ENCODE measurements at regions not wholly inside any gene's neighbourhood (a gene's known extent, or its start where the extent isn't known, plus 50 kb on each side); places are given as distances from the start of the nearest gene placed in this dataset.

GRCh38 chrX:4043951-4044350 is 330.5 kb upstream of the PRKX start:
- Mint-ChIP-seq H3K9me3 (no peaks in the 10 kb centered on the region), H3K4me1 (ENCODE audit: low read depth) (no peaks in the 10 kb centered on the region), H3K4me3 (no peak overlapping the region), H3K27ac (no peak overlapping the region), H3K27me3 (no peaks in the 10 kb centered on the region), H3K36me3 (ENCODE audit: low read depth) (no peaks in the 10 kb centered on the region)
- DNase-seq (no peak), ATAC-seq (no peak)
- ChIA-PET CTCF (no interaction called here), POLR2A (no interaction called here)
- intact Hi-C loops (cut with micrococcal nuclease): no loop called here
- TF ChIP-seq CTCF (IDR thresholded peaks at IDR 0.05): no peak

- TF ChIP-seq CTCF (IDR thresholded peaks at IDR 0.05): no peak
- intact Hi-C loops (cut with micrococcal nuclease): no loop called here
- Mint-ChIP-seq H3K27ac (no peak overlapping the region), H3K36me3 (ENCODE audit: low read depth) (no peaks in the 10 kb centered on the region), H3K4me3 (no peak overlapping the region), H3K27me3 (no peaks in the 10 kb centered on the region), H3K4me1 (ENCODE audit: low read depth) (no peaks in the 10 kb centered on the region), H3K9me3 (peaks cover 1% of the 10 kb centered on the region)
- ATAC-seq (no peak), DNase-seq (no peak)
- POLR2A ChIA-PET: no interaction called here
- CTCF ChIA-PET: no interaction called here
Observed at GRCh38 chrX:4035874-4036273, 322.4 kb upstream of the PRKX start.

GRCh38 chrX:4028151-4028550 is 314.7 kb upstream of the PRKX start:
- no peak for DNase-seq
- ChIA-PET CTCF (no interaction called here), POLR2A (no interaction called here)
- no peak for ATAC-seq
- no peak for TF ChIP-seq CTCF (IDR thresholded peaks at IDR 0.05)
- Mint-ChIP-seq H3K27ac (no peak overlapping the region), H3K36me3 (ENCODE audit: low read depth) (no peaks in the 10 kb centered on the region), H3K27me3 (no peaks in the 10 kb centered on the region), H3K9me3 (no peaks in the 10 kb centered on the region), H3K4me1 (ENCODE audit: low read depth) (no peaks in the 10 kb centered on the region), H3K4me3 (no peak overlapping the region)
- intact Hi-C loops (cut with micrococcal nuclease): no loop called here

GRCh38 chrX:4005281-4005680 is 291.8 kb upstream of the PRKX start:
- H3K27ac Mint-ChIP-seq: no peak overlapping the region
- no peaks in the 10 kb centered on the region for H3K36me3 Mint-ChIP-seq (ENCODE audit: low read depth)
- no peak for TF ChIP-seq CTCF (IDR thresholded peaks at IDR 0.05)
- no peaks in the 10 kb centered on the region for H3K9me3 Mint-ChIP-seq
- ATAC-seq (no peak), DNase-seq (no peak)
- ChIA-PET POLR2A (no interaction called here), CTCF (no interaction called here)
- intact Hi-C loops (cut with micrococcal nuclease): no loop called here
- H3K4me1 Mint-ChIP-seq (ENCODE audit: low read depth): no peaks in the 10 kb centered on the region
- no peaks in the 10 kb centered on the region for H3K27me3 Mint-ChIP-seq
- no peak overlapping the region for H3K4me3 Mint-ChIP-seq

- CTCF ChIA-PET: no interaction called here
- no peak for TF ChIP-seq CTCF (IDR thresholded peaks at IDR 0.05)
- POLR2A ChIA-PET: no interaction called here
- Mint-ChIP-seq H3K4me3 (no peak overlapping the region), H3K9me3 (no peaks in the 10 kb centered on the region), H3K27ac (no peak overlapping the region), H3K27me3 (no peaks in the 10 kb centered on the region), H3K4me1 (ENCODE audit: low read depth) (no peaks in the 10 kb centered on the region), H3K36me3 (ENCODE audit: low read depth) (no peaks in the 10 kb centered on the region)
- DNase-seq (no peak), ATAC-seq (no peak)
- intact Hi-C loops (cut with micrococcal nuclease): no loop called here
Observed at GRCh38 chrX:4004822-4005221, 291.4 kb upstream of the PRKX start.
